GM06990 (cell line): ENCODE measurements at regions not wholly inside any gene's neighbourhood (a gene's known extent, or its start where the extent isn't known, plus 50 kb on each side); places are given as distances from the start of the nearest gene placed in this dataset.

Experiments
- DNase-seq: peaks from one replicate; pipeline ENCODE4 v3.0.0-alpha.2; 2011; ENCODE audit not compliant: insufficient read length; ENCODE audit errors: extremely low read depth
- H3K27me3 ChIP-seq: replicated peaks from 2 replicates; pipeline ENCODE4 v1.6.0; 2011; ENCODE audit warnings: low read length; ENCODE audit not compliant: control insufficient read depth, insufficient read depth
- H3K36me3 ChIP-seq: 2 replicates; pipeline ENCODE4 v1.5.1; 2011; ENCODE audit warnings: low read length; ENCODE audit not compliant: control insufficient read depth, insufficient read depth
- H3K4me3 ChIP-seq: replicated peaks from 2 replicates; pipeline ENCODE4 v1.5.1; 2011; ENCODE audit warnings: low read depth, mild to moderate bottlenecking, control low read depth, low read length
- CTCF ChIP-seq: IDR thresholded peaks from 2 replicates; pipeline ENCODE4 v1.5.1; 2011; ENCODE audit warnings: low read length, control low read depth, mild to moderate bottlenecking, inconsistent platforms; ENCODE audit not compliant: insufficient read depth, poor library complexity, severe bottlenecking

- no peak for DNase-seq
- Histone ChIP-seq H3K4me3 (no peak overlapping the region), H3K27me3 (no peaks in the 10 kb centered on the region), H3K36me3 (no peaks in the 10 kb centered on the region)
- TF ChIP-seq CTCF = no peak
Observed at GRCh38 chr5:92906798-92907376, 674.1 kb downstream of the NR2F1-AS1 start.

GRCh38 chr5:92904021-92904420 is 677.0 kb downstream of the NR2F1-AS1 start:
- DNase-seq = no peak
- Histone ChIP-seq H3K4me3 (no peak overlapping the region), H3K36me3 (no peaks in the 10 kb centered on the region), H3K27me3 (no peaks in the 10 kb centered on the region)
- no peak for TF ChIP-seq CTCF

- no peak for TF ChIP-seq CTCF
- no peak overlapping the region for H3K4me3 ChIP-seq
- H3K27me3 ChIP-seq = no peaks in the 10 kb centered on the region
- H3K36me3 ChIP-seq = no peaks in the 10 kb centered on the region
- DNase-seq = no peak
Observed at GRCh38 chr5:92899611-92900010, 681.4 kb downstream of the NR2F1-AS1 start.

GRCh38 chr5:92896722-92897121 is 684.3 kb downstream of the NR2F1-AS1 start:
- no peaks in the 10 kb centered on the region for H3K27me3 ChIP-seq
- no peak overlapping the region for H3K4me3 ChIP-seq
- no peaks in the 10 kb centered on the region for H3K36me3 ChIP-seq
- TF ChIP-seq CTCF = no peak
- no peak for DNase-seq

GRCh38 chr5:92890841-92891244 is 690.2 kb downstream of the NR2F1-AS1 start:
- no peaks in the 10 kb centered on the region for H3K36me3 ChIP-seq
- no peaks in the 10 kb centered on the region for H3K27me3 ChIP-seq
- no peak for TF ChIP-seq CTCF
- no peak for DNase-seq
- no peak overlapping the region for H3K4me3 ChIP-seq

- Histone ChIP-seq H3K27me3 (no peaks in the 10 kb centered on the region), H3K36me3 (no peaks in the 10 kb centered on the region), H3K4me3 (no peak overlapping the region)
- no peak for DNase-seq
- TF ChIP-seq CTCF = no peak
Observed at GRCh38 chr5:92889140-92889539, 691.9 kb downstream of the NR2F1-AS1 start.
